AG04450 (cell line): ENCODE measurements at regions not wholly inside any gene's neighbourhood (a gene's known extent, or its start where the extent isn't known, plus 50 kb on each side); places are given as distances from the start of the nearest gene placed in this dataset.

Source experiments
- CTCF ChIA-PET: fragments of 300-600, 350-600 bp; formaldehyde crosslinking; extraction: SDS; loops from one replicate; lab custom pipeline; 2022; ENCODE audit warnings: antibody characterized with exemption, inconsistent platforms; lab: Charles Lee
- POLR2A ChIA-PET: fragments of 350-600 bp; formaldehyde crosslinking; extraction: SDS; loops from one replicate; lab custom pipeline; 2021; ENCODE audit warnings: antibody characterized with exemption, inconsistent platforms; lab: Yijun Ruan, JAX
- DNase-seq: peaks from one replicate; pipeline ENCODE4 v3.0.0-alpha.2; 2011; ENCODE audit warnings: low read depth, low spot score
- H3K27ac ChIP-seq: one replicate; pipeline ENCODE4 v1.5.1; 2012; ENCODE audit warnings: low read depth, low read length, control low read depth
- H3K27me3 ChIP-seq: one replicate; pipeline ENCODE4 v1.6.0; 2012; ENCODE audit warnings: low read length; ENCODE audit not compliant: control insufficient read depth, insufficient read depth
- H3K4me3 ChIP-seq: 2 replicates; pipeline ENCODE4 v1.5.1; 2011; ENCODE audit warnings: mild to moderate bottlenecking, low read depth, low read length, control low read depth
- H3K9me3 ChIP-seq: 2 replicates; pipeline ENCODE4 v1.5.1; 2012; ENCODE audit warnings: low read length; ENCODE audit not compliant: control insufficient read depth, insufficient read depth
- TF ChIP-seq, protein P1 (sequence below): IDR thresholded peaks from 2 replicates; pipeline ENCODE4 v1.5.1; 2011; ENCODE audit warnings: low read depth, low read length, control low read depth, inconsistent platforms

DNA sequence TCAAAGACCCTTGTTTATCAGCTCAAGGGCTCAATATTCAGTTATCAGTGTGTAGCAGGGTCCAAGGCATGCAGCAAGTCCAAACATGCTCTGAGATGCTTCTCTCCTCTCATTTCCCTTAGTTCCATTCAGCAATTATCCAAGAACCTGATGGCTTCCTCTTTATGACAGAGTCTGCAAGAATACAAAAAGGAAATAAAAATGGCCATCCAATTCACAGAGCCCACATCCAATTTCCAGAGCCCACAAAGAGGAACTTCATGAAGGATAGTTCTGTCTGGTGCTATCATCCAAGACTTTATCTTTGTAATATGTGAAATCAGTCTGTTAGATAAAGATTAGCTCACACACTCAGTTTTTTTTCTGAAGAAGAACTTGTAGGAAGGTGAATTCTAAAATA, 217.2 kb downstream of the LACC1 start:
- CTCF ChIA-PET, result interaction anchor here (1.1 kb wide), 1 partner anchor 189 kb away, joined by 3 read pairs; no protein-coding TSS in a partner anchor
- Histone ChIP-seq H3K9me3 (no peaks in the 10 kb centered on the region), H3K27ac (no peak overlapping the region), H3K4me3 (no peak overlapping the region), H3K27me3 (no peaks in the 10 kb centered on the region)
- DNase-seq, result no peak
- POLR2A ChIA-PET, result no interaction called here
- TF ChIP-seq, protein P1, sequence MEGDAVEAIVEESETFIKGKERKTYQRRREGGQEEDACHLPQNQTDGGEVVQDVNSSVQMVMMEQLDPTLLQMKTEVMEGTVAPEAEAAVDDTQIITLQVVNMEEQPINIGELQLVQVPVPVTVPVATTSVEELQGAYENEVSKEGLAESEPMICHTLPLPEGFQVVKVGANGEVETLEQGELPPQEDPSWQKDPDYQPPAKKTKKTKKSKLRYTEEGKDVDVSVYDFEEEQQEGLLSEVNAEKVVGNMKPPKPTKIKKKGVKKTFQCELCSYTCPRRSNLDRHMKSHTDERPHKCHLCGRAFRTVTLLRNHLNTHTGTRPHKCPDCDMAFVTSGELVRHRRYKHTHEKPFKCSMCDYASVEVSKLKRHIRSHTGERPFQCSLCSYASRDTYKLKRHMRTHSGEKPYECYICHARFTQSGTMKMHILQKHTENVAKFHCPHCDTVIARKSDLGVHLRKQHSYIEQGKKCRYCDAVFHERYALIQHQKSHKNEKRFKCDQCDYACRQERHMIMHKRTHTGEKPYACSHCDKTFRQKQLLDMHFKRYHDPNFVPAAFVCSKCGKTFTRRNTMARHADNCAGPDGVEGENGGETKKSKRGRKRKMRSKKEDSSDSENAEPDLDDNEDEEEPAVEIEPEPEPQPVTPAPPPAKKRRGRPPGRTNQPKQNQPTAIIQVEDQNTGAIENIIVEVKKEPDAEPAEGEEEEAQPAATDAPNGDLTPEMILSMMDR, result no peak

DNA sequence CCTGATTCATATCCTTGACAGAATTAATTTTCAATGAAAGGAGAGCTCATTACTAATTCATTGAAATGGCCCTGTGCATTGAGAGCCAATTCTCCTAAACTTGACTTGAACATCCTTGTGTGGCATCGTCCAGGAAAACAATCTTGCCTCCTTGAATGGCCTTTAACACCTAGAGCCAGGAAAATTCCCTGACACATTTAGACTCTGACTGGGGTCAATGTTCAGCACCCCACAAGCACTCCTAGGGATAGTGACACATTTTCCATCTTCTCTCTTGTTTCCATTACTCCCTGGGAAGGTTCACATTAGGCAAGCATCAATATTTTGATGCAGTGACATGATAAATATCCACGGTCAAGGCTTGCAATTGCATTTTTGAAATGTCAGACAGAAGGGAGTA, 218.9 kb downstream of the LACC1 start:
- ChIA-PET POLR2A (no interaction called here), CTCF (interaction anchor here (1.1 kb wide), 1 partner anchor 191 kb away, joined by 3 read pairs; no protein-coding TSS in a partner anchor)
- Histone ChIP-seq H3K27me3 (no peaks in the 10 kb centered on the region), H3K4me3 (no peak overlapping the region), H3K9me3 (0 out of 2 replicates have a peak, but pooled peaks cover 2% of the 10 kb centered on the region), H3K27ac (no peak overlapping the region)
- TF ChIP-seq, protein P1, result no peak
- DNase-seq, result no peak

DNA sequence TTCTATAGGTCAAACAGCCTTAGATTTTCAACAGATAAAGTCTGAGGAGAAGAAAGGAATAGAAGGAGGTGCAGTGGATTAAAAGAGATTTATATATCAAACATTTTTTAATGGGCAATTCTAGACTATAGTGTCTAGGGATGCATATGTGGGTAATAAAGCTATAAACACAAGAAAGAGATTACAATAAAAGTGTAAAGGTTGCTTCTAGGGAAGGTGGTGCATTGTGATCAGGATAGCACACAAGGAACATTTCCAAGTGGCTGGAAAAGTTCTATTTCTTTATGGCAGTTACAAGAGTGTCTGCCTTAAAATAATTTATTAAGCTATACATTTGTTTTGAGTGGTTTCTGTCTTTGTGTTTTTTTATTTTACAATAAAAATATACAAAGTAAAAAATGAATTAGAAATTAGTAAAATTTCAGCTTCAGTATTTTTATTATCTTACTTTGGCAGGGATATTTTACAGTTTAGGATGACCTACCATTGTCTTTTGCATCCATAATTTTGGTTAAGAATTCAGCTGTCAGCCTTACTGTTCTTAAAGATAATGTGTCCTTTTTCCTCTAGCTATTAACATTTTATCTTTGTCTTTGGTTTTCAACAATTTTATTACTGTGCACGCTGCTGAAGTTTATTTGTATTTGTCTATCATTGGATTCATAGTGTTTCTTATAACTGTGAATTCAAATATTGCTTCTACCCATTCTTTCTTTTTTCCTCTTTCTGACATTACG, 221.8 kb downstream of the LACC1 start:
- no peak overlapping the region for H3K27ac ChIP-seq
- ChIA-PET CTCF (no interaction called here), POLR2A (no interaction called here)
- DNase-seq, result no peak
- TF ChIP-seq, protein P1, result no peak
- H3K27me3 ChIP-seq, result peaks cover 3% of the 10 kb centered on the region
- H3K9me3 ChIP-seq, result 0 out of 2 replicates have a peak, but pooled peaks cover 2% of the 10 kb centered on the region
- H3K4me3 ChIP-seq, result no peak overlapping the region

DNA sequence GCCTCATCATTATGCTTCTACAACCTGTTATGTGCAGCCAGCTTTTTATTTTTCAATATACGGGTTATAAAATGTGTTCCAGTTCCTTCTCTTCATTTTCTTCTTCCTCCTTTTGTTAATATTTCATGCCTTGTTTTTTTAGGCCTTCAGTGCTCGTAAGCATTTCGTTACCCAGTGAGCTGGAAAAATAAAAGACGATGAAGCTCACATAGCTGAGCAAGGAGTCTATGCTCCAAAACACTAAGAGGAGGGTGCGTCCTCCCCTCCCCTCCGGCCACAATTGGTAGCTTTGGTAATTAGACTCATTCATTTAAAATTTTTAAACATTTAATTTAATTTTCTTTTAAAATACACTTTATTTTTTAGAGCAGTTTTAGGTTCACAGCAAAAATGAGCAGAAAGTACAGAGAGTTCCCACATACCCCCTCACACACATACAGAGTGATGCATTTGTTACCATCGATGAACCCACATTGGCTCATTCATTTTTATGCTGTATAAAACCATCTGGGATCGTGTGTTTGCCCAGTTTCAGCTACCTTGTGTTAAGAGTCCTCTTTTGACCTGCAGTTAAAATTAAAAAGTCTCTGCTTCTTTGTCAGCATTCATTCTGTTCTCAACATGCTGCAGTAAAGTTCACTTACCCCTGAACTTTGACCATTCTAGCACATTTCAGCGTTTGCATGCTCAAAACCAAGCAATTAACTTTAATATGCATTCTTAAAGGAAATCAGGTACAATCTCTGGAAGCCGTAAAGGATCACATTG, 223.9 kb downstream of the LACC1 start:
- ChIA-PET POLR2A (no interaction called here), CTCF (no interaction called here)
- no peak overlapping the region for H3K27ac ChIP-seq
- 0 out of 2 replicates have a peak, but pooled peaks cover 2% of the 10 kb centered on the region for H3K9me3 ChIP-seq
- peaks cover 3% of the 10 kb centered on the region for H3K27me3 ChIP-seq
- DNase-seq, result no peak
- no peak overlapping the region for H3K4me3 ChIP-seq
- TF ChIP-seq, protein P1, result no peak

DNA sequence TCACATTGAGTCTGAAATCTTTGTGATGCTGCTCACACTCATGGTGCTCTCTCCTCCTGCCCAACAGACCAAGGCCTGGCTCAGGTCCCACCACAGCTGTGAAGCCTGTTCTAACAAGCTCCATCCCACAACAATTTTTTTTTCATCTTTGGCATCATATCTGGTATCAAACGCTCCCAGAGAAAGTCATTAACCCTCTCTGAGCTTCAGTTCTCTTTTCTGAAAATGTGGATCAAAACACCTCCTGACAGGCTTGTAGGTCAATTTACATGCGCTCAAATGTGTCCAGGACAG, 224.4 kb downstream of the LACC1 start:
- H3K4me3 ChIP-seq, result no peak overlapping the region
- TF ChIP-seq, protein P1, result no peak
- H3K27ac ChIP-seq, result no peak overlapping the region
- H3K27me3 ChIP-seq, result peaks cover 3% of the 10 kb centered on the region
- CTCF ChIA-PET, result no interaction called here
- no peak for DNase-seq
- H3K9me3 ChIP-seq, result 0 out of 2 replicates have a peak, but pooled peaks cover 2% of the 10 kb centered on the region
- POLR2A ChIA-PET, result no interaction called here
